ENCODE measurements at regions not wholly inside any gene's neighbourhood (a gene's known extent, or its start where the extent isn't known, plus 50 kb on each side); places are given as distances from the start of the nearest gene placed in this dataset.
A peak's percentile ranks its signal among the peaks of the same experiment; 100 is the strongest.

DNA sequence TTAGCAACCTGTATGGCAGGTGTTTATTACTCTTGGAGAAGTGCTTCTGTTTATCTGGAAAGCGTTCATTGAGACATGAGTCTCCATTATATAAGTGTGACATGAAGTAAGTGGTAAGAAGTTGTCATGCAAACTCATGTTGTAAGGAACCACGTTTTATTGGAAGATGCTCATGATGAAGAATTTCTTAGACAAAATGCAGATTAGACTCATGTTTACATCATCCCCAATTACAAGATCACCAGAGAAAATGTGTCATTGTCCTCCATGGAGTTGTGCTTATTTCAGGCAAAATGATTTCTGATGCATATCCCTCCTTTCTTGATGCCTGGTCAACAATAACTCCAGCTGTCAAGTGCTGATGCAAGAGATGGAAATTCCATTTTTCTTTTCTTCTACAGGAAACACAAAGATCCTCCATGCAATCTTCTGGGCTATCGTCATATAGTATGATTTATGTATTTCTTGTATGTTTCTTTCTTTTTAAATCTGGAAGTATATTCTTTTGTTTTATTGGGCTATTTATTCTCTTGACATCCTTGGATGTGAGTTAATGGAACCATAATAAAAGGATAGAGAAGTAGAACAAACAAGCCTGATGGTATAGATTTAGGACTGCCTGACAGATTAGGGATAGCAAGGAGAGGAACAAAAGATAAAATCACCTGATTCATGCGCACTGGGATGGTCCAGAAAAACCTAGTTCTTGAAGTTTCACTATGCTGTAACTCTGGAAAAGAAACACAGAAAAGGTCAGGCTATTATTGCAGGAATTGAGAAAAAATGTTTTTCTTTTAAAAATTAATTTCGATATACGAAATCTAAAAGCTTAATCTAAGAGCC lies 50.7 kb upstream of the DIAPH3 start:
- TF ChIP-seq CTCF (IDR thresholded peaks at IDR 0.05; ENCODE audit: low read depth, low read length) = no peak
- DNase-seq (ENCODE audit: low read depth in 2 of 2) = no peak
- no peak overlapping the region for H3K4me3 ChIP-seq (replicated peaks in 1 of 2; ENCODE audit: low read depth in 2 of 2, low read length in 2 of 2)

DNA sequence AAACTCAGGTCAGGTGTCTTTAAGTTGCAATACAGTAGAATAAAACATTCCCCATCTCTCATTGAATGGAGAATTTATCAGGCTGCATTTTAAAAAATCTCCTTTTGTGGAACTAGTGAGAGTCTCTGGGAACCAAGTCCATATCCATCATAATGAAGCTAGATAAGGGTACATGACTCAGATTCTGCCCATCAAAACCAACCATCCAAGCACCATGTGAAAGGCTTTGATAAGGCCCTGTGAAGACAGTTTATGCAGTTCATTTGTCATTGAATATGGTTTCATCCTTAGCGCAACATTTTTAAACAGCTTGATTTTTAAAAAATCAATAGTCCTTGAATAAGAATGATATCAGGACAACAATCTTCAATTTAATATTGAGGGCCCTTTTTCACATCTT lies 56.3 kb upstream of the DIAPH3 start:
- TF ChIP-seq CTCF (IDR thresholded peaks at IDR 0.05; ENCODE audit: low read depth, low read length) = no peak
- no peak overlapping the region for H3K4me3 ChIP-seq (replicated peaks in 1 of 2; ENCODE audit: low read depth in 2 of 2, low read length in 2 of 2)
- DNase-seq (ENCODE audit: low read depth in 2 of 2) = no peak

DNA sequence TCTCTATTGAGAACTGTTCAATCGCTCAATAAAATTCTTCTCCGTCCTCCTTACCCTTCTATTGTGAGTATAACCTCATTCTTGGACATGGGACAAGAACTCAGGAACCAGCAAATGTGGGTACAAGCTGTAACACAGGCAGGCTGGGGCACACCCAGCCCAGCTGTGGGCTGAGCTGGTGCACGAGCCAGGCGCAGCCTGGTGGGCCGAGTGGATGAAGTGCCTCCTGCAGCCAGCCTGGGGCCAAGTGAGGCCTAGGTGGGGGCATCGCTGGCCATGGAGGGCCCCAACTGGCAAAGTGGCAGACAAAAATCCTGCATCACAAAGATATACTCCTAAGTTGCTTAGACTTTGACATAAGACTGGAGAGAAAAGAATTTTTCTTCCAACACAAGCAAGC lies 57.9 kb upstream of the DIAPH3 start:
- DNase-seq (ENCODE audit: low read depth in 2 of 2) = no peak
- no peak overlapping the region for H3K4me3 ChIP-seq (replicated peaks in 1 of 2; ENCODE audit: low read depth in 2 of 2, low read length in 2 of 2)
- TF ChIP-seq CTCF (IDR thresholded peaks at IDR 0.05; ENCODE audit: low read depth, low read length) = no peak

DNA sequence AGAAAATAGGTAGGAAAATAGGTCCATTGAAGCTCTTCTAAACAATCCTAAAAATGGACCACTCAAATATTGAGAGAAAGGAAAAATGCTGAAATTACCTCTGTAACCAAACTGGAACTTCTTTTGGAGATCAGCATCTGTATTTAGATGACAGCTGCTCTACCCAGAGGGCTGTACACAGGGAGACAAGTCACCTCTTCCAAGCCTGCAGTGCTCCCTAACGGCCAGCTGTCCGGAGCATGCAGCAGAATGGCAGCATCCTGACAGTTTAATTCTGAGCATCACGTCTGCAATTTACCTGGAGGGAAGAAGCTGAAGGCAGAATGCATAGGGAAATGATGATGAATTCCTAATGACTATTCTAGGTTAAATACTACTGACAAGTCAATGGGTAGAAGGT lies 62.8 kb upstream of the DIAPH3 start:
- no peak overlapping the region for H3K4me3 ChIP-seq (replicated peaks in 1 of 2; ENCODE audit: low read depth in 2 of 2, low read length in 2 of 2)
- TF ChIP-seq CTCF (IDR thresholded peaks at IDR 0.05; ENCODE audit: low read depth, low read length) = peak; percentile 56
- peak; percentile 51 to 53 for DNase-seq (ENCODE audit: low read depth in 2 of 2)

GRCh38 chr13:60227158-60227557 lies 63.4 kb upstream of the DIAPH3 start:
- no peak for TF ChIP-seq CTCF (IDR thresholded peaks at IDR 0.05; ENCODE audit: low read depth, low read length)
- no peak overlapping the region for H3K4me3 ChIP-seq (replicated peaks in 1 of 2; ENCODE audit: low read depth in 2 of 2, low read length in 2 of 2)
- DNase-seq (ENCODE audit: low read depth in 2 of 2) = peak in 1 of 2 donors; percentile 6

- TF ChIP-seq CTCF (IDR thresholded peaks at IDR 0.05; ENCODE audit: low read depth, low read length) = no peak
- DNase-seq (ENCODE audit: low read depth in 2 of 2) = no peak
- H3K4me3 ChIP-seq (replicated peaks in 1 of 2; ENCODE audit: low read depth in 2 of 2, low read length in 2 of 2) = no peak overlapping the region
Observed at GRCh38 chr13:60229708-60230272, 66.1 kb upstream of the DIAPH3 start.

All from cardiac fibroblast (primary cell).